ENCODE measurements at regions not wholly inside any gene's neighbourhood (a gene's known extent, or its start where the extent isn't known, plus 50 kb on each side); places are given as distances from the start of the nearest gene placed in this dataset.

DNA sequence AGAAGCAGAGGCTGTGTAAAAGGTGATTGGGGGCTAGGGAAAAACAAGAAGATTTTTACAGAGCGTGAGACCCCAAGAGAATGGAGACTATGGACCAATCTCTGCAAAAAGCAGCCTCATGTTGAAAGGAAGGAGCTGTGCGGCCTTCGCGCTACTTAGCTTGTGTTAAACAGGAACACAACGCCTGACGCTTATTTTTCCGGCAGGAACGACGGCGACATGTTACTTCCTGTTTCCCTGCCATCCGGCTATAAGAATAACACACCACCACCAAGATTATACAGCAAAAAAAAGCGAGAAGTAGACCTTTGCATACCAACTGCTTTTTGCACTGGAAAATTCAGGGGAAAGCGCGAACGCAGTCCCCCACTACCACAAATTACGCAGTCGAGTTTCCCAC, 272.7 kb downstream of the FAM72C start:
- Histone ChIP-seq H3K9me2 (ENCODE audit: insufficient read depth) (no peaks in the 10 kb centered on the region), H3K36me3 (ENCODE audit: insufficient read depth) (no peaks in the 10 kb centered on the region), H3K79me2 (replicated peaks; ENCODE audit: insufficient read depth) (no peaks in the 10 kb centered on the region), H3K27me3 (ENCODE audit: insufficient read depth) (peaks cover 51% of the 10 kb centered on the region), H2AFZ (no peak overlapping the region), H4K20me1 (replicated peaks; ENCODE audit: insufficient read depth) (no peaks in the 10 kb centered on the region), H3K4me2 (peak overlapping the region; percentile 76), H3K4me3 (peak overlapping the region; percentile 47), H3F3A (replicated peaks; ENCODE audit: low read depth) (no peaks in the 10 kb centered on the region), H3K4me1 (ENCODE audit: insufficient read depth) (no peaks in the 10 kb centered on the region), H3K27ac (ENCODE audit: low read depth) (no peak overlapping the region)
- peaks cover 5% of the 10 kb centered on the region for H3K4me1 Mint-ChIP-seq
- H3K4me3 Mint-ChIP-seq = peak overlapping the region; percentile 79
- no peak for TF ChIP-seq STAT1 (IDR thresholded peaks at IDR 0.05; ENCODE audit: unreplicated experiment)
- TF ChIP-seq CREB1 (CRISPR knock-in tag; IDR thresholded peaks at IDR 0.05; ENCODE audit: low read depth) = no peak
- no peak for TF ChIP-seq ZNF331 (CRISPR knock-in tag; IDR thresholded peaks at IDR 0.05; ENCODE audit: low read depth)
- TF ChIP-seq EZH2 (IDR thresholded peaks at IDR 0.05; ENCODE audit: low read depth, unreplicated experiment) = no peak
- 0 out of 2 replicates have a peak, but pooled peaks have one; percentile 11 for TF ChIP-seq POLR2AphosphoS5 (IDR thresholded peaks at IDR 0.05; ENCODE audit: low read depth)
- TF ChIP-seq, protein P1, sequence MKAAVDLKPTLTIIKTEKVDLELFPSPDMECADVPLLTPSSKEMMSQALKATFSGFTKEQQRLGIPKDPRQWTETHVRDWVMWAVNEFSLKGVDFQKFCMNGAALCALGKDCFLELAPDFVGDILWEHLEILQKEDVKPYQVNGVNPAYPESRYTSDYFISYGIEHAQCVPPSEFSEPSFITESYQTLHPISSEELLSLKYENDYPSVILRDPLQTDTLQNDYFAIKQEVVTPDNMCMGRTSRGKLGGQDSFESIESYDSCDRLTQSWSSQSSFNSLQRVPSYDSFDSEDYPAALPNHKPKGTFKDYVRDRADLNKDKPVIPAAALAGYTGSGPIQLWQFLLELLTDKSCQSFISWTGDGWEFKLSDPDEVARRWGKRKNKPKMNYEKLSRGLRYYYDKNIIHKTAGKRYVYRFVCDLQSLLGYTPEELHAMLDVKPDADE (IDR thresholded peaks at IDR 0.05) = no peak
- DNase-seq (ENCODE audit: low spot score) (no peak), ATAC-seq (peak; percentile 49)
- no peaks in the 10 kb centered on the region for H3K36me3 Mint-ChIP-seq (ENCODE audit: low read depth)
- H3K27ac Mint-ChIP-seq = no peak overlapping the region
- peaks cover 6% of the 10 kb centered on the region; the same call in 2 of the 3 replicates for H3K9me3 Mint-ChIP-seq
- peaks cover 52% of the 10 kb centered on the region for H3K27me3 Mint-ChIP-seq (ENCODE audit: insufficient read depth, low read depth, poor library complexity)

- H3K9me2 ChIP-seq (ENCODE audit: insufficient read depth) = no peaks in the 10 kb centered on the region
- peak overlapping the region; percentile 62 for H3K4me2 ChIP-seq
- H3K4me3 Mint-ChIP-seq = peak overlapping the region; percentile 79
- H3K9me3 Mint-ChIP-seq = peaks cover 6% of the 10 kb centered on the region; the same call in 2 of the 3 replicates
- peak overlapping the region; percentile 47; the same call in 1 of the 2 replicates for H3K4me3 ChIP-seq
- H3K36me3 Mint-ChIP-seq (ENCODE audit: low read depth) = no peaks in the 10 kb centered on the region
- TF ChIP-seq REST (IDR thresholded peaks at IDR 0.05; ENCODE audit: unreplicated experiment) = no peak
- TF ChIP-seq EZH2phosphoT487 (IDR thresholded peaks at IDR 0.05; ENCODE audit: unreplicated experiment) = no peak
- no peak for TF ChIP-seq EZH2 (IDR thresholded peaks at IDR 0.05; ENCODE audit: low read depth, unreplicated experiment)
- no peak for TF ChIP-seq JUNB (IDR thresholded peaks at IDR 0.05; ENCODE audit: unreplicated experiment)
- TF ChIP-seq ZNF114 (CRISPR knock-in tag; IDR thresholded peaks at IDR 0.05) = no peak
- peak; percentile 59 to 74 for TF ChIP-seq CTCF (conservative IDR thresholded peaks at IDR 0.05; ENCODE audit: low read depth in 2 of 2)
- TF ChIP-seq NANOG (IDR thresholded peaks at IDR 0.05; ENCODE audit: borderline replicate concordance) = no peak
- no peak for TF ChIP-seq POLR2AphosphoS5 (IDR thresholded peaks at IDR 0.05; ENCODE audit: low read depth)
- peaks cover 62% of the 10 kb centered on the region for H3K27me3 Mint-ChIP-seq (ENCODE audit: insufficient read depth, low read depth, poor library complexity)
- ATAC-seq (peak; percentile 74), DNase-seq (ENCODE audit: low spot score) (peak; percentile 71)
- H3K27me3 ChIP-seq (ENCODE audit: insufficient read depth) = peaks cover 51% of the 10 kb centered on the region
- H3K79me2 ChIP-seq (replicated peaks; ENCODE audit: insufficient read depth) = no peaks in the 10 kb centered on the region
- H2AFZ ChIP-seq = no peak overlapping the region
- no peaks in the 10 kb centered on the region for H3F3A ChIP-seq (replicated peaks; ENCODE audit: low read depth)
- H3K27ac ChIP-seq (ENCODE audit: low read depth) = no peak overlapping the region
- no peaks in the 10 kb centered on the region for H4K20me1 ChIP-seq (replicated peaks; ENCODE audit: insufficient read depth)
- peaks cover 5% of the 10 kb centered on the region for H3K4me1 Mint-ChIP-seq
- no peaks in the 10 kb centered on the region for H3K36me3 ChIP-seq (ENCODE audit: insufficient read depth)
- no peaks in the 10 kb centered on the region for H3K4me1 ChIP-seq (ENCODE audit: insufficient read depth)
- no peak overlapping the region for H3K27ac Mint-ChIP-seq
These were observed 273.8 kb downstream of the FAM72C start for GRCh38 chr1:143698016-143698415.

Measured in GM23338 (cell line).